GM21619 (cell line): ENCODE measurements at regions not wholly inside any gene's neighbourhood (a gene's known extent, or its start where the extent isn't known, plus 50 kb on each side); places are given as distances from the start of the nearest gene placed in this dataset.

ENCODE experiments used
- ATAC-seq: cut with Tn5 transposase; IDR thresholded peaks from one replicate; pipeline ENCODE4 v1.9.1; 2021; ENCODE audit not compliant: unreplicated experiment

DNA sequence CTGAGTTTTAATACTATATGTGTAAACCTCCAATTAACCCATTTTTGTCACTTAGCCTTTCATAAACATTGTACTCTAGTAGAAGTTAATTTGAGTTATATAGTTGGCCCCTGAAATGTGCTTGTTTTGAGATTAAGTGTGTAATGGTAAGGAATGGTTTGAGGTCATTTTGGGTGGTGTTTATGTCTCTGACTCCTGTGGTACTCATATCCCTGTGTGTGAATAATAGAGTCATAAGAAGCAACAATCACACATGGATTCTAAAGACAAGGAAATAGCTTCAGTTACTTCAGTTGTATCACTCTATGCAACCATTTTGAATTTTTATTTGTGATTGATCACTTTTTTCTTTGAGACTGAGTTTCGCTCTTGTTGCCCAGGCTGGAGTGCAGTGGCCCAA, 408.5 kb downstream of the MFSD1 start:
- ATAC-seq: no peak

DNA sequence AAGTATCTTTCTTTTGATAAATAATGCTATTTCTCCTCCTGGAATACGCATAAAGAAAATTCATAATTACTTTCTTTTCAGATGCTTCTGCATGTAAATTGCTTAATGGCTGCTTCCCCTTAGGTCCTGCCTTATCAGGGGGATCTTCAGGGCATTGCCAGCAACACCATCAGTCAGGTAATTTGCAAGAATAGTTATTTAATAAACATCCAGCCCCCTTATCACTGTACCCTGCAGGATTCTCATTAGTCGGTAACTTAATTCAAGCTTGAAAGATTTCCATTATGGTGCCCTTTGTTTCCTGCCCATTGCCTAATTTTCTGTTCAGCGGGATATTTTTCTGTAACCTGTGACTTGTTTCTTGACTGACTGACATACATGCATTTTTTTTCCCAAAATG, 414.5 kb downstream of the MFSD1 start:
- ATAC-seq: no peak

DNA sequence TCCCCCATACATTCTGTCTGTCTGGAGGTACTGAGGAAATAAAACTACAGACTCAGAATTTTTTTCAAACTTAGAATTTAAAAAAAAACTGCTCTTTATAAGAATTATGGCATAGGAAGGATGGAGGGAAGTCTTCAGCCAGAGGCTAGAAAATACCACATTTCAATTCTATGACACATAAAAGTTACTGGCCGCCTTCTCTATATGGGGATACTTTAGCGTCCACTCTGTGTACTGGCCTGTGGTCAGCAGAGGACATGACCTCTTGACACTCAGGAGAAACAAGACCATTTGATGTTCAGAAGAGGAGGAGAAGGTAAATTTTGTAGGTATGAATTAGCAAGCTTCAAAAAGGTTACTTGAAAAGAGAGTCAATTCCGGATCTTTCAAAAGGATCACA, 417.4 kb downstream of the MFSD1 start:
- no peak for ATAC-seq

DNA sequence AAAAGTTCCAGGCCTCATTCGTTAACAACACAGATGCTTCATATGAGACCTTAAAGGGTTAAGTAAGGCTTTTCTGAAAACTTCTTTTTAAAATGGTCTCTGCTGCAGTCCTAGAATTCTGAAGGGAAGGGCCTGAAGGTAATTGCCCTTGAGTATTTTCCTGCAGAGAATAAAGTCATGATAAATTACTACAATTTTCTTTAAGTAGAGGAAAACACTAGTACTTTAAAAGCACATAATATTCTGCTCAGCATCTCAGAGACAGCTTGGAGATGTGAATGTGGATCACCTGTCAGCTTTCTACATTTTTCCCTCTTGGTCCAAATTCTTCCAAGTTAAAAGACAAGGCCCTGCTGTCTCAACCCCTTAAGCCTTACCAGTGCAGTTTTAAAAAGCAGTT, 419.5 kb downstream of the MFSD1 start:
- ATAC-seq: no peak

DNA sequence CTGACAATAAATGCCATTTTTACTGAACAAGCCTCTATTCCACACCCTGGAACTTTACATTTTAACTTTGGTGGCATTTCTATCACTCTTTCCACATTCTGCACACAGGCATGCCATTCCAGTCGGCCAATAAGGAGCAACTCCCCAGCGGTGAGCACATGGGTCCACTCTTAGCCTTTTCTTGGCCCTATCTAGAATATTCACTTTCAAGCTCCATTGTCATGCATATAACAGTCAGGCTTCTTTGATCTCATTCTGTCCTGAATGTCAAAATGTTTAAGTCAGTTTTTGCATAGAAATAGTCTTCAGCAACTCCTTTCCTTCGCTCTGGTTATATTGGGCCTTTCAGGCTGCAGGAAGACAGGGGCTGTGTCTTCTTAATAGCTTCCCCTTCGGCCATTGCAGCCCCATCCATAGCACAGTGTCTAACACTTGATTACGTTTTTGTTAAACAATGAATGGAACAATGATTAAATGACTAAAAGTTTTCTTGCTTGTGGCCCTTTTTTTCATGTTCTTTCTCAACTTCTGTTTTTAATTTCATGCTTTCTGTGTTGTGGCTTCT, 427.3 kb downstream of the MFSD1 start:
- no peak for ATAC-seq

DNA sequence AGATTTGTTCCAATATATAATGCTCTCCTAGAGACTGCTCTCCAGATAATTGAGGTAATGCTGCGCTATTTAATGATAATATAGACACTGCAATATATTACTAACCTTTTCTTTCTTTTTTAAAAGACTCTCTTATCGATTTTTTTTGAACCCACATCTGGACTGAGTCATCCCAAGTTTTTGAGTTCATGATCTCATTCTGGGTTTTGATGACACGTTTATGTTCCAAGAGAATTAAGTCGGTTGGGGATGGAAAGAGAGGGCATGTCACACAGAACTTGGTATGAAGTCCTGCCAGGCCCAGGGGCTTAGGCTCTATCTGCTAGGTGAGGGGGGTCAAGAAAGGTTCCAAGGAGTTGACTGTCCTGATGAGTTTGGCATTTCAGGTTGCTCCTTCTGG, 431.1 kb downstream of the MFSD1 start:
- no peak for ATAC-seq

DNA sequence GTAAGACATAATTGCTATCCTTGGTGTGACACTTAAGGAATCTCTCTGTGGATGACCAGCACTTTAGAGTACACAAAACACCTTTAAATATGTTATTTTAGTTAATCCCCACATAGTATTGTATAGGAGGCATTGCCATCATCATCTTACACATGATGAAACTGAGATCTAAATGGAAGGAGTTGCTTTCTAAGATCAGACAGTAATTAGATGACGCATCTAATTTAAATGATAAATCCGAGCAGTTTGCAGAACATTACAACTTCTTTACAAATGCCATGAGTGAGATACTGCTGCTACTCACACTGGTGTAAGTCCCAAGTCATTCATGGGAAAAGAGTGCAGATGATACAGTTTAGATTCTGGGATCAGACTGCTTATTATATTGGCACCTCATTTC, 431.9 kb downstream of the MFSD1 start:
- no peak for ATAC-seq

DNA sequence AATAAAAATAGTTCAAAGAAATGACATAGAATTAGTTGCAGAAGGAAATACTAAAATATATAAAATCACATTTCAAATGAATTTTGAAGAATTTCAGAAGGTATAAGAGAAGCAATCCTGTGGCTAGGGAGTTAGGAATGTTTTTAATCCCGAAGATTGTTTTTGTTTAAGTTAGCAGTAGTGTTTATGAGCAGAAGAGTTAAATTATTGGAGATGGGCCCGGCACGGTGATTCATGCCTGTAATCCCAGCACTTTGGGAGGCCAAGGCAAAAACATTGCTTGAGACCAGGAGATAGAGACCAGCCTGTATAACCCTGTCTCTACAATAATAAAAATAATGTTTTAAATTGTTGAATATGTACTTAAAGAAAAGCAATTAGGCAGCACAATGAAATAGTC, 432.5 kb downstream of the MFSD1 start:
- no peak for ATAC-seq

DNA sequence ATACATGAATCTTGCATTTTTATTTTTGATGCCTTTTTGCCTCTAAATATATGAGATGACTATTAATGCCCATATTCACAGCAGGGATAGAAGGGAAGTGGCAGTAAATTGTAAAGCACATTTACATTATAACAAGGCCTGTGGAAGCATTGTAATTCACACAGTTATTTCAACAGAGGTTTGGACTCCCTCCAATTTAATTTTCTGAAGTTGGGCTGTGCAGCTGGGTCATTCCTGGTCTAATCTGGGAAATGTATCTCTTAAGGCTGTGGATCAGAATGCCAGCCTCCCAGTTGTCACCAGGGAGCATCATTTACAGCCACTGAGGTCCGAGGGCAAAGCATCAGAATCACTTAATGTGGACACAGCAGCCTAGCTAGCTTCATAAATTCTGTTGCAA, 434.5 kb downstream of the MFSD1 start:
- no peak for ATAC-seq

DNA sequence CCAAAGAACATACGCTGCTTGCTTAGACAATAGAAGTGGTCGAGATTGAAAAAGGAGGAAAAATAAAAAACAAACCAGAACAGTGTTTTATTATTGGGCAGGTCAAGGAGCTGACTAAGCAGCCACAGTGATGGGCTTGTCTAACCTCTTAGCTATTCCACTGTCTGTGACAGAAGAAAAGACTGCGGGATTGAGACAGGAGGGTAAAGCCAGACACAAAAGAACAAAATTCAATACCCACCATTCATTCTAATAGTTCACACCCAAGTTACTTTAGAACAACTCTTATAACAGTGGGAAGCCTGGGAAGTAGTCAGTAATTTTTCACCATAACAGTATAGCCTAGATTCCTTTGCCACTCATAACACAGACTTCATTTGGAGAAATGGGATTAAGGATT, 435.4 kb downstream of the MFSD1 start:
- ATAC-seq: no peak

DNA sequence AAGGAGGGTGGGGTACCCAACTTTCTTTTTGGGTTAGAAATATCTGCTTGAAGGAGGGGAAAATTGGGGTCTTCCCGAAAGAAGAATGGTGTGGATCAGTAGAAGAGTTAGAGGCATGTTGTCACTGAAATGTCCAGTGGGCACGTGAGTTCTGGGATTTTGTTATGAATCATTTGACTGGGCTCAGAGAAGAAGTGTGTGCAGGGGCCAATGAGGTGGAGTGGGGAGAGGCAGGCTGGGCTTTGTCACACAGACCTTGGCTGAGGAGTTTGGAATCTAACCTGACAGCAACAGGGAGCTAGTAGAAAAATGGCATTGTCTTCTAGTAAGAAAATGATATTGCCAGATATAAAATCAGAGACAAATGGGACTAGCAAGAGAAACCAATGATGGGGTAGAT, 436.8 kb downstream of the MFSD1 start:
- no peak for ATAC-seq

DNA sequence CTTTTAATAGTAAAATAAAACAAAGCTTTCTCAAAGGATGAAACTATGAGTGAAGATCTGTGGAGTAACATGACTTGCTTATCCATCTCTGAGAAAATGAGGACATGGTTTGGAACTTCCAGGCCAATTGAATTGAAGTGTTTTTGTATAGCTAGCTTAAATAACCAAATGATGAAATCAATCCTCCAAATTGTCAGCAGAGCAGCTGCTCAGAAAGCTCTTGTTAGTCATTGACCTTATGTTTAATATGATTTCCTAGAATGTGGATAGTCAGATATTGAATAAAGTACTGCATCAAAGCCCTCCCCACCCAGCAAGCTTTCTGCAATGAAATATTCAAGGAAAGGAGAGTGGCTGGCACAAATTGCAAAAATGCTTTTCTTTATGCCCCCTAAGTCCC, 437.2 kb downstream of the MFSD1 start:
- no peak for ATAC-seq

DNA sequence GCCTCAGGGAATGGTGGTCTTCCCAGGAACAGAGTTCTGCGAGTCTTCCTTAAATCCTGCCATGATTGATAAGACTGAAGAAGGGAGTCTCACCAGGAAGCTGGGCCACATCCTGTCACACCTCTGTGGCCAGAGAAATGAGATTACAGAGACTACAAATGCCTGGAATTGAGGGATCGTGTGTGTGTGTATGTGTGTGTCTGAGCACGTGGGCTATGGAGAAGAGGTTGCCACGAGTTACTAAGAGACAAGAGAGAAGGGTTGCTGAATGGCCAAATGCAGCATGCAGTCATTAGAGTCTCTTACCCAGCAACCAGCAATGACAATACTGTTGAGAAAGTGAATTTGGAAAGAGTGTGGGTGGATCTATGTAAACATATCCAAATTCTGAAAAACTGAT, 443.1 kb downstream of the MFSD1 start:
- ATAC-seq: no peak

DNA sequence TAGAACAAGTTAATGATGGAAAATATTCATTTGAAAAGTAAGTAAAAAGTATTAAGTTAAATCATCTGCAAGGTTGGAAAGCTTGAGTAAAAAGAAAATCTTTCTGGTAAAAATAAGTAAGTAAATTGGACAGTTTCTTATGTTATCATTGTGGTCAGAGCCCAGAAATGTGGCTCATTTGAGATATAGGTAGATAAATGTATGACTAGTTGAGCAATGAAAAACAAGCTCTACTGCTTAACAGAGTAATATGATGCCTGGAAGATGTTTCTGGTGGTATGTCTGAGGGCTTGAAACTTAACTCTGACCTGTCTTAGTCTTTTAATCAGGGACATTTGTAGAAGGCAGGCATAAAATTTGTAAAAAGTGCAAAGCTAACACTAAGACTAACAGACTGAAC, 444.0 kb downstream of the MFSD1 start:
- no peak for ATAC-seq

DNA sequence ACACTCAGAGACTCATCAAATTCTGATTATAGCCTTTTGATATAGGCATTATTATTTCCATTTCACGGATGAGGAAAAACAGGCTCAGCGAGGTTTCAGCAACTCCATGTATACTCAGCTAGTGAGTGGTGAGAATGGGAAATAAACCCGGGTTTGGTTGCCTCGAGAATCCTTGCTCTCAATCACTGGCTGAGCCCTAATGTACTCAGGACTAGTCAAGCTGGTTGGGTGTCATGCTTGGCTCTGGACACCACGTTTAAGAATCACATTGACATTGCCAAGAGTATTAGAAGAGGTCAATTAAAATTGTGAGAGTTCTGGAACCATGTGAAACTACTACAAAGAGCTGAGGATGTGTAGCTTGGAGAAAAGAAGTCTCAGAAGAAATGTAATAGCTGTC, 444.5 kb downstream of the MFSD1 start:
- ATAC-seq: no peak

DNA sequence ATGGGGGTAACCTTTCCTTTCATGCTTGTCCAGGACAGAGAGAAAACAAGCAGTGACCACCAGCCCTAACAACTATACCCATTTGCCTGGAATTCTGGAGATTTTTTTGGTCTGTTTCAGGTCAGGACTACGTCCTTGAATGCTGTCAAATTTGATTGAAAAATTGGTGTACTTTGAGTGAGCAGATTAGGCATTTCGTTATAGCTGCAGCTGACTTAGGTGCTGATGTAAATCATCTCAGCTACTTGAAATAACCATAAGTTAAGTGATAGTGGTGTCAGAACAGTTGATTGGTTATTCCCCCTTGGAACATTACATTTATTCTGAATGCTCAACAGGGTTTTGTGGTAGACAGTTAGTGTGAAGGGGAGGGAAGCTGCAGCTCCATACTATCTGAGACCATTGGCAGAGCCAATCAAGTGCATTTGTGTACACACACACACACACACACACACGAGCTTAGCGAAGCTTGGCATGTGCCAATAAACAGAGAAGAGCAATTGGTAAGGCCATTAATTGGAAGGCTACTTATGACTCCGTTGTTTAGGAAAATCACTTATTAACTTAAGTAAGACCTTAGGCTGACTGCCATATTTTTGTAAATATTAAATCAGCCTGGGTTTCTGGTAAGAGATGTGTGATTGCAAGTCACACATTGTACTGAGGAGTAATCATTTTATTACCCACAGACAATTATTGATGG, 447.8 kb downstream of the MFSD1 start:
- no peak for ATAC-seq

DNA sequence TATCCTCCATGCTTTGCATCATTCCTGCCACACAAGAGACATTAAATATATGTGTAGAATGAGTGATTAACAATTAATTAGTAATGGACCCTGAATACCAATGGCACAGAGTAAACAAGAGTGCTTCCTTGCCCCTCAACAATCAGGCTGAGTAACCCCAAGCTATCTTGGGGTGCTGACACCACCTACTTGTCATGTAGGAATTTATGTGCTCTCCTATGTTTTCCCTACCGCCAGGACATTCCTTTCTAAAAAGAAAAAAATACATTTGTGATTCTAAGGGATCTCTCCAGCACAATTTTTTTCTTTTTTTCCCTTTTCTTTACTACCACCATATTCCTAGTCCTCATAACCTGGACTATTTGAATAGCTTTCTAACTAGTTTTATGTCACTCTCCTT, 449.1 kb downstream of the MFSD1 start:
- ATAC-seq: no peak

DNA sequence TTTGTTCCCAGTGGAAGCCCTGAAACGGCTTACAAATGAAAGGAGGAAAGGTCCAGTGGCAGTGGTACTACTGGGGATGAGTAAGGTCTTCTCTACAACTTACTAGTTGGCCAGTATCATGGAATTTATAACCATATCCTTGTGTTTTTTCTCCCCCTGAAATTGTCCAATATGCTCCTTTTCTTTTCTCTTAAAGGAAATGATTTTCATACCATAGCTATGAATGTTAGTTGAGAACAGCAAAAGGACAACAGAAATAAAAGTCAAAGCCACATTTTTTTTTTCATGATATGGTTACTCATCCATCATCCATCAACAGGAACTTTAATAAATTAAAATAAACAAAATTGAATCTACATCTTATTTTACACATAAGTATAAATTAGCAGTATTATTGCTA, 450.4 kb downstream of the MFSD1 start:
- no peak for ATAC-seq

DNA sequence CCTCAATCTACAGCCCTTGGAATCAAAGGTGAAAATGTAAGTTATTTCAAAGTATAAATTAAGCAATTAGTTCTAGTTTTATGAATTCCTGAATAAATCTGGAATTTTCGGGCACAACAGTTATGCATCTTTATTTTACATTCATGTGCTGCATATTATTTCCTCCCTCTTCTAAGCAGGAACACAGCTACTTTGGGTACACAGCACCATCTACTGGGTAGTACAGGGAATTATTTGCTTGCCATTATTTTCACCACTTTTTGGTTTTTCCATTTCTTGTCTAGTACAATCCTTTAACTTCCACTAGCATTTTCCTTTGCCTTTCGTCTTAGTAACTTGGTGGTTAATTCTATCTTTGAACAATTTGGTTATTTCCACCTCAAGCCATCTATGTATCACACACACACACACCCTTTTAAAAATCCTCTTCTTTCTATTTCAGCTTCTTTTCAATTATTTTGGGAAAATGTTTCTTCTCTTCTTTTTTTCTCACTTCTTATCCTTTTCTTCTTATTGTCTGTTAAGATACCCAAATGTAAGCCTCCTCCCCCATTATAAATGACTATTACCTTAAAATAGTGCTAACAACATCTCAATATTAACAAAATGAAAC, 451.0 kb downstream of the MFSD1 start:
- peak; percentile 56 for ATAC-seq

DNA sequence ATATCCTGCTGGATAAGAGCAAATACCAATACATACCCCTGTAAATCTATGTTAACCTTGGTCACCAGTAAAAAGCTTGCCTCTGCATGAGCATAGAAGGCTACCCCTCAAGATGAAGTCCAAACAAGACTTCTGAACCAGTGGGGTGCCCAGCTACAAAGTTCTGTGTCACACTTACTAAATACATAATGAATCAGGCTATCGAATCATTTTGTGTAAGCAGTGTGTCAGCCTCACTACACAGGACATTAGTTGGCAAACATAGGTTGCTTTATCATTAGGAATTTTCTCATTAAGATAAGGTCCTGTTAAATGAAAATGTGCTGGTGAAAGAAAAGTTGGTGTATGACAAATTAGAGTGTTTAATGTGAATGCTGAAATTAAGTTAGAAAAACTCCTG, 452.0 kb downstream of the MFSD1 start:
- no peak for ATAC-seq

DNA sequence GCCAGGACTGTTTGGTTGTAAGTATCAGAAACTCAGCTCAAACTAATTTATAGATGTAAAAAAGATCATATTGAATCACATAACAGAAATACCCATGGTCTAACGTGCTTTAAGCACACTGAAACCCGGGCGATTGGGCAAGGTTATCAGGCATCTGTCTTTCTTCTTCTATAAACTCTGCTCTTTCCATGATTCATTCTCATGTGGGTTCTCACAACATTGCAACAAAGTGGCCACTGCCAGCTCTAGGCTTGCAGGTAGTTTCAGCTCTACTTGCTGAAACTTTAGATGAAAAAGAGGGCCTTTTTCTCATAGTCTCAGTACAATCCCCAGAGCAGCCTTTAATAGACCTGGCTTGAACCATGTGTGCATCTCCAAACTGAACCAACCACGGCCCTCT, 456.1 kb downstream of the MFSD1 start:
- no peak for ATAC-seq

DNA sequence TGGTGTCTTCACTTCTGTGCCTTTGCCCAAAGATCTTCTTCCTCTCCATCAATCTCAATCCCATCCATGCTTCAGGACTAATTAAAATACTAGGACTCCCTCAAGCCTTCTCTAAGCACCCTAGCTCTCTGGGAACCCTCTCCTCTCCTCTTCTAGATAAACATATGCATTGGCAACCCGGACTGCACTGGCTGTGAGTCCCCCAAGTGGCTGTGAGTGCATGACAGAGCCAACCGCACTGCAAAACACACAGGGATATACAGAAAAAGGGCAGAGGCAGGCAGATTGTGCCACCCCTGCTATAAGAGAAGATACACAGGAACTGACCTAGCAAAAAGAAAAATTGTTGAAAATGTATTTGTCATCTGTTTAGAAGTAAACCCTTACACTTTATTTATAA, 457.1 kb downstream of the MFSD1 start:
- ATAC-seq: no peak
